Activated T-cell treated with anti-CD3 and anti-CD28 coated beads, Interleukin-2, amount 50 U/mL, for 24 hours (primary cell): ENCODE measurements at regions not wholly inside any gene's neighbourhood (a gene's known extent, or its start where the extent isn't known, plus 50 kb on each side); places are given as distances from the start of the nearest gene placed in this dataset.
"Not testable (repeated sequence)": the region's sequence is repeated elsewhere in the genome, so short reads cannot be mapped to it uniquely, and the experiment has no call there.

Experiments
- DNase-seq: peaks from one replicate; pipeline ENCODE4 v3.0.0-alpha.2; 2020
- H3K27ac Mint-ChIP-seq: 2 replicates; pipeline ENCODE4 v1.8.0; 2020; ENCODE audit warnings: mild to moderate bottlenecking, mixed read lengths
- H3K27me3 Mint-ChIP-seq: 2 replicates; pipeline ENCODE4 v1.8.0; 2020; ENCODE audit warnings: mixed read lengths
- H3K36me3 Mint-ChIP-seq: 2 replicates; pipeline ENCODE4 v1.8.0; 2020; ENCODE audit warnings: low read depth, mixed read lengths
- H3K4me1 Mint-ChIP-seq: 2 replicates; pipeline ENCODE4 v1.8.0; 2020; ENCODE audit warnings: low read depth, mixed read lengths
- H3K4me3 Mint-ChIP-seq: 2 replicates; pipeline ENCODE4 v1.8.0; 2020; ENCODE audit warnings: mild to moderate bottlenecking, moderate library complexity, mixed read lengths
- H3K9me3 Mint-ChIP-seq: 2 replicates; pipeline ENCODE4 v1.8.0; 2020; ENCODE audit warnings: mixed read lengths

- no peak overlapping the region for H3K27ac Mint-ChIP-seq
- no peaks in the 10 kb centered on the region for H3K4me1 Mint-ChIP-seq
- H3K36me3 Mint-ChIP-seq = peaks cover 8% of the 10 kb centered on the region
- no peak for DNase-seq
- no peak overlapping the region for H3K4me3 Mint-ChIP-seq
- no peaks in the 10 kb centered on the region for H3K9me3 Mint-ChIP-seq
- H3K27me3 Mint-ChIP-seq = no peaks in the 10 kb centered on the region
These were observed 133.2 kb downstream of the DISP1 start for GRCh38 chr1:222948079-222948478.

GRCh38 chr1:222950892-222951291 is 136.1 kb downstream of the DISP1 start:
- H3K4me1 Mint-ChIP-seq = no peaks in the 10 kb centered on the region
- DNase-seq = no peak

GRCh38 chr1:222953585-222953984 is 138.7 kb downstream of the DISP1 start:
- H3K36me3 Mint-ChIP-seq = no peaks in the 10 kb centered on the region
- no peak for DNase-seq
- H3K27ac Mint-ChIP-seq = no peak overlapping the region
- no peaks in the 10 kb centered on the region for H3K4me1 Mint-ChIP-seq
- no peaks in the 10 kb centered on the region for H3K27me3 Mint-ChIP-seq
- no peaks in the 10 kb centered on the region for H3K9me3 Mint-ChIP-seq
- no peak overlapping the region for H3K4me3 Mint-ChIP-seq

More at GRCh38 chr1:222950892-222951291, 136.1 kb downstream of the DISP1 start:
- no peaks in the 10 kb centered on the region for H3K36me3 Mint-ChIP-seq
- H3K4me3 Mint-ChIP-seq = no peak overlapping the region
- no peak overlapping the region for H3K27ac Mint-ChIP-seq
- no peaks in the 10 kb centered on the region for H3K9me3 Mint-ChIP-seq
- H3K27me3 Mint-ChIP-seq = no peaks in the 10 kb centered on the region

DNA sequence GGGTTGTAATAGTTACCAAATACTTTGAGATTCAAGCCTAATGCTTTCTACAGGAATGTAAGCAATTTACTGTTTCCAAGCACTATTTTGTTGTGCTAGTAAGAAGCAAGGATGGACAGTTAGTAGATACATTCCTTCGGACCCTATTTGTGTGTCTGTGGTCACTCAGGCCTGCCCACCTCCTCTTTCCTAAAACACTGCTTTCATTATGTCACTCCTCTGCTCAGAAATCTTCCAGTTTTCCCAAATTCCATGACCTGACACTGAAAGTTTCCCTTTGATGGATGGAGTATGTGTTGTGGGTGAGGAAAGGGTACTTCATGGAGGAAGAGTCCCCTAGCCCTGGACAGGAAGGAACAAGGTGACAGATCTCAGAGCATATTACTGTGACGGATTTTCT is 141.1 kb downstream of the DISP1 start:
- H3K4me3 Mint-ChIP-seq = no peak overlapping the region
- no peak overlapping the region for H3K27ac Mint-ChIP-seq
- H3K4me1 Mint-ChIP-seq = no peaks in the 10 kb centered on the region
- peaks cover 2% of the 10 kb centered on the region for H3K9me3 Mint-ChIP-seq
- no peaks in the 10 kb centered on the region for H3K27me3 Mint-ChIP-seq
- no peaks in the 10 kb centered on the region for H3K36me3 Mint-ChIP-seq
- DNase-seq = no peak

DNA sequence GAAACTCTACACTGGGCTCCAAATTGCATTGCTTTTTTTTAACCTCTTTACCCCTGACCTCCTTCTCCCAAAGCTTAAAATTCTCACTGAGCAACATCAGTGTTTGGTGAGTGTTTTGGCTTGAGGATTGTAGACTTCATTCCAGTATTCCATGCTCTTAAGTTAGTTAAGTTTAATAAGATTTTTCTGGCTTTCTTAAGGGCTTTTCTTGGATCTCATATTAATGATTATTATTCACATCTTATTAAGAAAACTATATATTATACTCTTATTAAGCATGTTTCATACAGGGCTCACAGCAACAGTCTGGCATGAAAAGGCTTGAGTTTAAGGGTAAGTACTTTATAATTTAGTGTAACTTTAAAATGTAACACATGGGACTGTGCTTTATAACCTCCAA is 141.8 kb downstream of the DISP1 start:
- Mint-ChIP-seq H3K9me3 (peaks cover 2% of the 10 kb centered on the region), H3K4me3 (no peak overlapping the region), H3K27me3 (no peaks in the 10 kb centered on the region), H3K4me1 (no peaks in the 10 kb centered on the region), H3K36me3 (no peaks in the 10 kb centered on the region), H3K27ac (no peak overlapping the region)
- DNase-seq = no peak

- Mint-ChIP-seq H3K9me3 (no peaks in the 10 kb centered on the region), H3K36me3 (no peaks in the 10 kb centered on the region), H3K27me3 (no peaks in the 10 kb centered on the region), H3K4me3 (no peak overlapping the region), H3K27ac (no peak overlapping the region), H3K4me1 (no peaks in the 10 kb centered on the region)
- no peak for DNase-seq
These were observed 152.8 kb downstream of the DISP1 start for GRCh38 chr1:222967466-222968240.

GRCh38 chr1:222970040-222970439 is 155.2 kb downstream of the DISP1 start:
- H3K4me1 Mint-ChIP-seq = no peaks in the 10 kb centered on the region
- DNase-seq = no peak
- no peaks in the 10 kb centered on the region for H3K9me3 Mint-ChIP-seq
- no peaks in the 10 kb centered on the region for H3K27me3 Mint-ChIP-seq
- H3K36me3 Mint-ChIP-seq = no peaks in the 10 kb centered on the region
- no peak overlapping the region for H3K4me3 Mint-ChIP-seq
- H3K27ac Mint-ChIP-seq = no peak overlapping the region

GRCh38 chr1:222970711-222971110 is 155.9 kb downstream of the DISP1 start:
- H3K9me3 Mint-ChIP-seq = no peaks in the 10 kb centered on the region
- no peaks in the 10 kb centered on the region for H3K36me3 Mint-ChIP-seq
- no peaks in the 10 kb centered on the region for H3K27me3 Mint-ChIP-seq
- DNase-seq = no peak
- no peak overlapping the region for H3K27ac Mint-ChIP-seq
- no peak overlapping the region for H3K4me3 Mint-ChIP-seq
- H3K4me1 Mint-ChIP-seq = no peaks in the 10 kb centered on the region

DNA sequence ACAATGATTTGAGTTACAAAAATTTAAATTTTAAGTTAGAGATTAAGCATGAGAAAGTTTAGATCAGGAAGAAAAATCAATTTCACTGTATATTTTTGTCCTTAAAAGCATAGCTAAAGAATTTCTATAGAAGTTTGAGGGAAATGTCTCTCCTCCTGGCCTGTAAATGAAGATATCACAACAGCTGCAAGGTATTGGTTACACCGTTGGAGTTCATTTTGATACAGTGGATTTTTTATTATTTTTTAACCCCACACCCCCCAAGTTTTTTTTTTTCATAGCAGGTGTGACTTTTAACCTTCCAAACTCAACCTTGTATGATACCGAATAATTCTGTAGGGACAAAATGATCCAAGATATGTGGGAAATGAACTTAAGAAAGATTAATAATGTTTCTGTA is 156.3 kb downstream of the DISP1 start:
- H3K27me3 Mint-ChIP-seq = no peaks in the 10 kb centered on the region
- no peak for DNase-seq
- H3K27ac Mint-ChIP-seq = no peak overlapping the region
- H3K4me1 Mint-ChIP-seq = no peaks in the 10 kb centered on the region
- no peak overlapping the region for H3K4me3 Mint-ChIP-seq
- H3K9me3 Mint-ChIP-seq = no peaks in the 10 kb centered on the region
- no peaks in the 10 kb centered on the region for H3K36me3 Mint-ChIP-seq

GRCh38 chr1:222973561-222973960 is 158.7 kb downstream of the DISP1 start:
- peaks cover 2% of the 10 kb centered on the region for H3K4me1 Mint-ChIP-seq
- H3K9me3 Mint-ChIP-seq = no peaks in the 10 kb centered on the region
- H3K4me3 Mint-ChIP-seq = no peak overlapping the region
- no peaks in the 10 kb centered on the region for H3K36me3 Mint-ChIP-seq
- H3K27me3 Mint-ChIP-seq = no peaks in the 10 kb centered on the region
- H3K27ac Mint-ChIP-seq = no peak overlapping the region
- DNase-seq = no peak

DNA sequence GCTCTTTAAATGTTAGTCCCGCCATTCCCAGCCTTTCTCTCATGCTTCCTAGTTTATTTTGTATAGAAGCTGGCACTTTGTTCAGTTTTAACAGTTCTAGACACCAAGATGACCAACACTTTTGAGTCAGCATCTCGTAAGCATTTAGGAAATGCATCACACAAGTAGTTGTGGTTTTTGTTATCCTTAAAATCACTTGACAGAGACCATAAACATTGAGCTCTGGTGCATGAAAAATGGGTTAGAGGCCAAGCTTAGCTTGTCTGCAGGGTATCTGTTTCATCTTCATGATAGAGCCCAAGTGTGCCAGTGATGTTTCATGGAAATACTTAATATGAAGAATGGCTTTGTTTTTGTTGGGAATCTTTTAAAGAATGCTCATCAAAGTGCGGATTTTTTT is 159.7 kb downstream of the DISP1 start:
- no peak for DNase-seq
- H3K4me3 Mint-ChIP-seq = no peak overlapping the region
- H3K36me3 Mint-ChIP-seq = no peaks in the 10 kb centered on the region
- no peaks in the 10 kb centered on the region for H3K27me3 Mint-ChIP-seq
- H3K27ac Mint-ChIP-seq = no peak overlapping the region
- peaks cover 2% of the 10 kb centered on the region for H3K4me1 Mint-ChIP-seq
- H3K9me3 Mint-ChIP-seq = no peaks in the 10 kb centered on the region

GRCh38 chr1:222975472-222976122 is 160.8 kb downstream of the DISP1 start:
- Mint-ChIP-seq H3K27me3 (no peaks in the 10 kb centered on the region), H3K27ac (no peak overlapping the region), H3K4me1 (peaks cover 2% of the 10 kb centered on the region), H3K9me3 (no peaks in the 10 kb centered on the region), H3K4me3 (no peak overlapping the region), H3K36me3 (no peaks in the 10 kb centered on the region)
- DNase-seq = no peak

DNA sequence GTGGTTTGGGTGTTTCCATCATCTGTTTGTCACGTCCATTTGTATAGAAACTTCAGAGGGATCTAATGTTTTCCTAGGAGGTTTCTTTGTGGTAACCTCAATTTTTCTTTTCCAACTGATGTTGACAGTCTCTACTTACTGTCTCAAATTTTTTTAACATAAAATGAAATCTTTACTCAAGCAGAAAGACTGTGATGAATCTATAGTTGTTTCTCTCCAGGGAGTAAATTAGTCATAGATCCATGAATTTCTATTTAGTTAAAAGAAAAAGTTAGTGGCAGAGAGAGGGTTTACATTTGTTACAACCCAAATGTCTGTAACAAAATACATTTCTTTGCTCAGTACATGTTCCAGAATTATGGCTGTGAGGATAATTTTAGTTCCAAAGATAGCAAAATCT is 161.6 kb downstream of the DISP1 start:
- no peak overlapping the region for H3K4me3 Mint-ChIP-seq
- peaks cover 2% of the 10 kb centered on the region for H3K4me1 Mint-ChIP-seq
- DNase-seq = no peak
- H3K36me3 Mint-ChIP-seq = no peaks in the 10 kb centered on the region
- H3K27ac Mint-ChIP-seq = no peak overlapping the region
- no peaks in the 10 kb centered on the region for H3K27me3 Mint-ChIP-seq
- no peaks in the 10 kb centered on the region for H3K9me3 Mint-ChIP-seq

GRCh38 chr1:222977294-222977693 is 162.5 kb downstream of the DISP1 start:
- not testable (repeated sequence) for H3K27me3 Mint-ChIP-seq, DNase-seq, H3K27ac Mint-ChIP-seq, H3K36me3 Mint-ChIP-seq, H3K9me3 Mint-ChIP-seq, H3K4me3 Mint-ChIP-seq, H3K4me1 Mint-ChIP-seq

- Mint-ChIP-seq H3K4me3 (no peak overlapping the region), H3K27ac (no peak overlapping the region), H3K9me3 (no peaks in the 10 kb centered on the region), H3K36me3 (no peaks in the 10 kb centered on the region), H3K4me1 (peaks cover 2% of the 10 kb centered on the region), H3K27me3 (no peaks in the 10 kb centered on the region)
- no peak for DNase-seq
These were observed 163.5 kb downstream of the TLR5 start for GRCh38 chr1:222979561-222979960.
